ENCODE measurements at regions not wholly inside any gene's neighbourhood (a gene's known extent, or its start where the extent isn't known, plus 50 kb on each side); places are given as distances from the start of the nearest gene placed in this dataset.

GRCh38 chr3:55124371-55124770 lies 196.5 kb upstream of the LRTM1 start:
- Histone ChIP-seq H3K36me3 (ENCODE audit: insufficient read depth, low read length) (no peaks in the 10 kb centered on the region), H3K79me2 (ENCODE audit: insufficient read depth, low read length) (no peaks in the 10 kb centered on the region), H4K20me1 (ENCODE audit: insufficient read depth, low read length) (no peaks in the 10 kb centered on the region), H3K27me3 (ENCODE audit: insufficient read depth, low read length) (no peaks in the 10 kb centered on the region), H3F3A (ENCODE audit: insufficient read depth, low read length) (no peaks in the 10 kb centered on the region), H3K4me3 (ENCODE audit: low read depth, low read length, poor library complexity, severe bottlenecking) (no peak overlapping the region), H3K4me1 (ENCODE audit: insufficient read depth, low read length, severe bottlenecking) (no peaks in the 10 kb centered on the region), H3K9ac (ENCODE audit: low read length) (no peak overlapping the region), H3K9me3 (ENCODE audit: low read length) (no peaks in the 10 kb centered on the region), H3K9me2 (ENCODE audit: low read depth, low read length) (no peaks in the 10 kb centered on the region), H3K27ac (ENCODE audit: low read depth, low read length, poor library complexity, severe bottlenecking) (no peak overlapping the region), H2AFZ (ENCODE audit: low read length) (no peak overlapping the region), H3K4me2 (ENCODE audit: low read length) (no peak overlapping the region)
- TF ChIP-seq EZH2 (IDR thresholded peaks at IDR 0.05; ENCODE audit: borderline replicate concordance, low read length) (no peak), CTCF (IDR thresholded peaks at IDR 0.05; ENCODE audit: low read length) (no peak)

Measured in OCI-LY1 (cell line).